GM21381 (cell line): ENCODE measurements at regions not wholly inside any gene's neighbourhood (a gene's known extent, or its start where the extent isn't known, plus 50 kb on each side); places are given as distances from the start of the nearest gene placed in this dataset.

ENCODE experiments used
- ATAC-seq: cut with Tn5 transposase; IDR thresholded peaks from one replicate; pipeline ENCODE4 v1.9.1; 2021; ENCODE audit warnings: mild to moderate bottlenecking, moderate library complexity; ENCODE audit not compliant: unreplicated experiment

DNA sequence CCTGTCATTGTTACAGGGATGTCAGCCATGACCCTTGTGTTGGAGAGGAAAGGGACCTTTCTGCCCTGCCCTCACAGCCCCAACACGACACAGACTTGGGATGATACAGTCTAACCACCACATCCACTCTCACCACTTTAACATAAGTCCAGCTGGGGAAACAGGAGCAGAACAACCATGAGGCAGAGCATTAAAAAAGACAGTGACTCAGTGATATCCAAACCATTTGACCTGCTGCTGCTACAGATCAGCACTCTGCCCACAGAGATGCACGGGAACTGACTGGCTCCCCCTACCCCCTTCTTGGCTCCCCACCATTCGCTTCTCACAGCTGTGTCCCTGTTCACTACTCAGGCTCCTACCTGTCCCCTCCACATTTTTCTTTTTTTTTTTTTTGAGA is 458.6 kb downstream of the ZNF608 start:
- ATAC-seq: no peak

DNA sequence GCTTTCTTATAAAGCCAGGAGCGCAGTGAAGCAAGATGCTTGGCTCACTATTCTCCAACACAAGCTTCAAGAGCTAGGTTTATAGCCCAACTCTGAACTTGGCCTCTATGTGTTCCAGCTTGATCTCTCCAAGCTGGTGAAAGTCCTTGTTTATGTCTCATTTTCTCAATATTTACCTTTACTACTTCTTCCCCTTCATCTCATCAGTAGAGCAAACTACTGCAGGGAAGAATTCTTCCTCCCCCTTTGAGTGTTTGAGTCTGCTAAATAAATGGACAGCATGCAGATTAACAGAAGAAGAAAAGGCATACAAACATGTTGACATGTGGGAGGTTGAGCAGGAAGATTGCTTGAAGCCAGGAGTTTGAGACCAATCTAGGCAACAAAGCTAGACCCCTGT is 460.7 kb downstream of the ZNF608 start:
- ATAC-seq: no peak

DNA sequence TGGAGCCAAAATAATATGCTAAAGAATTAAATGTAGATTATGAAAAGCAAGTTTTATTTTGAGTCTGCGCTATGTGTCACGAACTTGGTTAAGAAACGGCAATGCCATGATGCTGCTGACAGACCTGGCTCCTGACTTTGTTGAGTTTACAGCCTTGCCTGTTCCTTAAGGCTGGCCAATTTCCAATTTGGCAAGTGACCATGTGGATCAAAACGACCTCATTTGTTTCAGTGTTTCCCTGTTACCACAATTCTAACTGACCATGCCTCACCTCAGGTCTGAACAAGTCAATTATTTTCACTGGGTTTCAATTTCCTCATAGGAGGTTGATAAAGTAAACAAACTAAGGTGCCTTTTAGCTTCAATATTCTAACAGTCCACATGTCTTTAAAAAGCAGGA is 461.4 kb downstream of the ZNF608 start:
- ATAC-seq: no peak

DNA sequence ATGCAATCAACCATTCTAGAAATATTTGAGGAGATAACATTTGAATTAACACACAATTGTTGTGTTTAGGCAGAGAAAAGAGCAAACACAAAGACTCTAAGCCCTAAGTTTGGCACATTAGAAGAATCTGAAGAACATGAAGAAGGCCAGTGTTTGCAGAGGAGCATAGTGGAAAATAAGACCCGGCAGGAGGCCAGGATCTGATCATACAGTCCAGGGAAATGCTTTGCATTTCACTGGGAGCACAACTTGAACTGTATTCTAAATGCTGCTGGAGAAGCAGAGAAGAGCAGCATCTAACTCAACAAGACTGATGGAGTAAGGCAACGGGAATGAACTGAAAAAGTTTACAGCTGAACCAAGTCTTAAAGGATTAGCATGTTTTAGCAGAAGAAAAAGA is 463.4 kb downstream of the ZNF608 start:
- no peak for ATAC-seq

DNA sequence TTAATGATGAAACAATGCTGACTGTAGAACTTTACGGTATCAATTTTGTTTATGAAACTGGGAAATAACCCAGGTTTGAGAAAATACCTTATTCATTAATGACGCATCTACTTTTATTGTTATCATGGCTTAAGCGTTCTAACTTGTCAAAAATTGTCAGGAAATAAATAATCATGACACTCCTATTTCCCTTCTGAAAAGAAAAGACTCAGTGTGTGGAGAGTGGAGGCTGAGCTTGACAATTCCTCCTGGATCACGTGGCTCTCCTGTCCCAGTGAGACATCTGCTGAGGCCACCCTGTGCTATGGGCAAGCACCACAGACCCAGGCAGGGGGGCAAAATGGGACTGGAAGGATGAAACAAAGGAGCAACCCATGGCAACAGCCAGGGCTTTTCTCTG is 466.4 kb downstream of the ZNF608 start:
- ATAC-seq: no peak

DNA sequence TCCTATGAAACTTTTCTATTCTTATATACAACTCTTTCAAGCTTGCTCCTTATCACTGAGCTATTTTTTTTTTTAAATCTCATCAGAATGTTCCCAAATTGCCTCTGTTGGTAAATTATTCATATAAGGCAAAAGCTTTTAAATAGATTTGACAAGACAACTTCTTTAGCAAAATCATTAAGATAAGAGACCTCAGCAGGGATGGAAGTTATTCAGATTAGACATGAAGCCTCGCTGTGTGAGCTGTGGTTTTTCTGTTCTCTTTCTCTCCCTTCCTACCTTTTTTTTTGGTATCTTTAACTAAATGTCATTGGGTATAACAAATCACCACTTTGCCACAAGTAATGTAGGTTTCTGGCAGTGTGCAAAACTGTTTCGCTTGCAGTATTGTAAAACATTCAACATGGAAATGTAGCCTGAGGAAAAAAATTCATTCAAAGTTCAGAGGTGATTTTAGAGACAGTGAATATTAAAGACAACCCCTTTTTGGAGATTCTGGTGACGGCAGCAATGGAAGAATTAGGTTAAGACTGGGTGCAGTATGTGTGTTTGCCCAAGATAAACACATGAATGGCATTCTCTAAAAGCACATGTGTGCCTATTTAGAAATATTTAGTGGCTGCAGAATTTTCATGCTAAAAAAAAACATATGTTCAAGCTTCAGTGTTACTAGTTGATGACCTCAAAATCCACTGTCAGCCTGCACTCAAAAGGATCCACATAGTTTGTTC is 467.1 kb downstream of the ZNF608 start:
- no peak for ATAC-seq

DNA sequence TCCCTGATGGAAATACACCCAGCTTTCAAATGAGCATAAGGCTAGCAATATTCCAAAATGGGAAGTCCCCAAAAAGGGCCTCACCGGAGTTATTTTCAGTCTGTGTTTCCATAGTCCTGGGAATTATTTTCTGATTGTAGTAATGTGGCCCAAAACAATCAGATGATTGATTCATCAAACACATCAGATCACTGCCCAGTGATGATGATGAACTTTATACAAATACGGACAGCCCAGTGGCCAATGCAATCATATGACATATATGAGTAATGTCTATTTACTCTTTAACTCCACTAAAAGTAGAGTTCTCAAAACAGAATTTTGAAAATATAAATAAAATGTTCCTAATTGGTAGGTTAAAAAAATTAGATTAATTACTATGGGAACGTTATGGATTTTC is 467.8 kb downstream of the ZNF608 start:
- no peak for ATAC-seq

DNA sequence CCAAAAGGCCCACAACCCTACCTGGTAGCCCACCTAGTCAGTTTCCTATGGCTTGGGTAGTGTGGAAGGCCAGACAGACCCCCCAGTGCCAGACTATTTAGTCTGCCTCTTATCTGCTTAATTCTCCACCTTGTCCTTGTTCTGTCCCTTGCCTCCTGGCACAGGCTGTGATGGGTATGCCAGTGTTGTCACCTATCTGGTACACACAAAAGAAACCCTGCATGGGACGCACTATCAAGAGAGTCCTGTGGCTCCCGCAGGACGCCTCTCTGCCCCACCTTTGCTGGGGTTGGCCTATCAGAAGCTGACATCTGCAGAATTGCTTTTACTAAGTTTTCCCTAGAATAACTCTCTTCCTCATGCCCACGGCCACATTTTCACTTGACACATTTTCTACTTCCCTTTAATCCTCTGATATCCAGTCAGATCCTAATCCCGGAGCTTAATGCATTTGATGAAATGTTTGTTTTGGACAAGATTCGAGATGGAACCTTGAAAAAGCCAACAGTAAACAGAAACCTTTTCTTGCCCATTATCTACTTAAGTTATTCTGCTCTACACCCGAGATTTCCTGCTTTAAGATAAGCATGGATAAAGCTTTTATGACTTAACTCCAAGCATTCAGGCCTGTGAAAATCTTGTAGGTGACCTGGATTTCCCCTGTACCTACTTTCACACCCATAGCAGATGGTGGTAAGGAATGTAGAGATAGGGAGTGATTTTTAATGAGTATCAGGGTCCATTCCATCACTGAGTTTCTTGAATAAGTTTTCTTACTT is 468.5 kb downstream of the ZNF608 start:
- no peak for ATAC-seq

DNA sequence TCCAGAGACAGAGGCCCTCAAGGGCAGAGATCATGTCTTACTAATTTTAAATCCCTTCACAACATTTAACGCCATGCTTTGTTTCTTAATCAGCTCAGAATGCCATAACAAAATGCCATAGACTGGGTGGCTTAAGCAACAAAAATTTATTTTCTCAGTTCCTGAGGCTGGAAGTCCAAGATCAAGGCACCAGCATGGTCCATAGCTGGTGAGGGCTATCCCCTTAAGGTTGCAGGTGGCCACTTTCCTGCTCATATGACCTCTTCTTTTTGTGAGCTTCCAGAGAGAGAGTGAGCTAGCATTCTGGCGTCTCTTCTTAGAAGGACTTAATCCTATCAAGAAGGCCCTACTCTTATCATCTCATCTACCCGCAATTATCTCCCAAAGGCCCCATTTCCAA is 470.3 kb downstream of the ZNF608 start:
- ATAC-seq: no peak

DNA sequence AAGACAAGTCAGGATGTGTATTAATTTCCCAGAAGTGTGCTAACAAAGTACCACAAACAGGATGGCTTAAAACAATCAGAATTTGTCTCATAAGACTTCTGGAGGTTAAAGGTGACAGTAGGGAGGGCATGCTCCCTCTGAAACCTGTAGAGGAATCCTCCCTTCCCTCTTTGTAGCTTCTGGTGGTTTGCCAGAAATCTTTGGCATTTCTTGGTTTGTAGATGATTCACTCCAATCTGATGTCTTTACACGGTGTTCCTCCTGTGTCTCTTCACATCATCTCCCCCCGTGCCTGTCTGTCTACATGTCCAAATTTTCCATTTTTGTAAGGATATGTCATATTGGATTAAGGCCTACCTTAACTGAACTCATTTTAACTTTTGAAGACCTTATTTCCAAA is 471.5 kb downstream of the ZNF608 start:
- ATAC-seq: no peak

DNA sequence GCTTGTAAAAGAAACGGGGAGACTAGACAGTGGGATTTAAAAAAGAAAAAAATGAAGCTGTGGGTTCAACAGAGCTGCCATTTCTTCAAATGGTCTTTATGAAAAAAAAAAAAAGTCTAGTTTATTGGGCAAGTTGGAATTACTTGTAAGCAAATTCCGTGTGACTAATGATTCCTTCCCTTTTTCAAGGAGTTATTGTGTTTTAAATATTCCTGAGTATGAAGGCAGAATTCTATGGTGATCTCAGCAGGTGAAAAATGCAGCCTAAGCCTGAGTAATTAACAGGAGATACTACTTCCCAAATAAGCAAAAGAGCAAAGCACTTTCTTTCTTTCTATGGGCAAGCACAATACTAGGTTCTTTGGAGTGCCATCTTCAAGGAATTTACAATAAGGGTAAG is 481.9 kb downstream of the ZNF608 start:
- no peak for ATAC-seq

DNA sequence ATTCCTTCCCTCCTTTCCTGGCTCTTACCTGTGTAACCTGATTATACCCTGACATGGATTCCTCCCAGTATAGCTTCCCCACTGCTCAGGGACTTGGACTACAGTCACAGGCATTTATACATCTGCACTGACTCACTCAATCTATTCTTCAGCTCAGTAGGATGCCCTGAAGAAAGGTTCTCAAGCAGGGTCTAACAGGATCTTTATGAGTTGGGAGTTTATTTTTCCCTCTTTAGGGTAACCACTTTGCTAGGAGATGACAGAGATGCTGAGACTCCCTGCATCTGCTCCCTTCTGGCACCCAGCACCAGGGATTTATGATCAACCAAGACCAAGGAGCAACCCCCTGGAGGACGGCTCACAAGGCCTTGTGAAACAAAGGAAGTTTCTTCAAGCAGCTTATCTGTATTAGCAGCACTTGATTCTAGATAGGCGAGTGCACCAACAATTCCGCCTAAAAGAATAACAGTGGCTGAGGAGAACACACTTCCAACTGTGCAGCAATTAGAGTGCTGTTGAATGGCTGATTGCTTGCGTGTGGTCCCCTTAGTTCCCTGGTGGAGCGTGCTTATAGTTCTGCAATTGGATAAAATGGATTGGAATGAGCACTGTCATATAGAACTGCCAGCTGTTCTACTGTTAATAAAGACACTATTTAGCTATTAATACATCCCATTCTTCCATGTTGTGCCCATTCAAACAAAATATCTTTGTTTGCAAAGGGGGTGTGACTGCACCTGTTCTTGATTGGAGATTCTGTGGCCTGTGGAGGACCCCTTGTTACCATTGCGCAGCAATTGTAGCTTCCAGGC is 482.6 kb downstream of the ZNF608 start:
- no peak for ATAC-seq

DNA sequence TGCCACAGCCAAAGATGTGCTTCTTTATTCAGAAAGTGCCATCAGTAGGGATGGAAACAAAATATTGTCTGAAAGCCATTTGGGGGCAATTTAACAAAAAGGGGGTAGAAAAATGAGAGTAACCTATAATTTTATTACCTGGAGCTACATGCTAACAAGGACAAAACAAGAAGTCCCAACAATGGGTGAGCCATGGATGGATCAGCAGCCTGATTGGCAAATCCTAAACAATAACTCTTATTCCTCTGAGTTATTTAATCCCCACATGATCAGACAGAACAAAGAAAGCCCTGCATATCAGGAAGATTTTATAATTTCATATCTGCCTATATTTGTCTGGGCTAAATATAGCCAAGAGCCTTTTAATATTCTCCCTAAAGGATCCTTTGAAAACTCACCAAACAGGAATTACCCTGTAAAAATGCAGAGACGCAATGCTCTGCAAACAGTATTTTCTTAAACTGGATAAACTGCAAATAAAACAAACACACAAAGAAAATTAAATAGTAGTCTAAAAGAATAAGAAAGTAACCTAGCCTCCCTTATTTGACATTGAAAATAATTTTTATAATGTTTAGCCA is 483.4 kb downstream of the ZNF608 start:
- ATAC-seq: no peak

DNA sequence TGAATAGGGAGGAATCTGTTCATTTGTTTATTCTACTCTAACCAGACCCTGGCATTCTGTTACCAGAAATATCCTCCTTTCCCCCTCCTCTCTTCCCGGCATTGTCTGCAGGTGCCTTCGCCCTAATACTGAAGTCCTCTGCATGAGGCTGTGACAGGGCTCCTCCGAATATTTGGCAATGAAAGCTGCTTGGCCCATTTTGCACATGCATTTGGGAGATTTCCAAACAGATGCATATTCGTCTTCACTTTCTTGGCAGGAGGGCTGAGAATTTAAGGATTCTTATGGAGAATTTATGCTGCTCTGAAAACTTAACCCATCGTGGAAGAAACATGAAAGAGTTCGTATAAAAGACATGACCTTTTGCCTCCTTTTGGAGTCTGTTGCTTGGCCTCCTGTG is 484.0 kb downstream of the ZNF608 start:
- ATAC-seq: no peak

DNA sequence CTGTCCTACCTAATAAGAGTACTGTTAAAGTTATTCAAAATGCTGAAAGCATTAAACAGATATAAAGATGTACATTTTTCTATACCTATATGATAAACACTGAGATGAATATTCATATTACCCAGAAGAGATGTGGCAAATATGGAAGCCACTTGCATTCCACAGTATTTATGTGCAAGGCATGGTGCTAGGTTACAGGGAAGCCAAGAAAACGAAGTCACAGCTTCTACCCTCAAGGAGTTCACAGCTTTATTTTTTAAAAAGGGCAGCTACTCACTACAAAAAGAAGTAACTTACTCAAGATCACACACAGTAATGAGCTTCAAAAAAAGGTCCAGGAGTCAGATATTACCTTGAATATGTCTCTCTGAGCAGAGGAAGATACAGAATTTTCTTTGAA is 484.6 kb downstream of the ZNF608 start:
- ATAC-seq: no peak

DNA sequence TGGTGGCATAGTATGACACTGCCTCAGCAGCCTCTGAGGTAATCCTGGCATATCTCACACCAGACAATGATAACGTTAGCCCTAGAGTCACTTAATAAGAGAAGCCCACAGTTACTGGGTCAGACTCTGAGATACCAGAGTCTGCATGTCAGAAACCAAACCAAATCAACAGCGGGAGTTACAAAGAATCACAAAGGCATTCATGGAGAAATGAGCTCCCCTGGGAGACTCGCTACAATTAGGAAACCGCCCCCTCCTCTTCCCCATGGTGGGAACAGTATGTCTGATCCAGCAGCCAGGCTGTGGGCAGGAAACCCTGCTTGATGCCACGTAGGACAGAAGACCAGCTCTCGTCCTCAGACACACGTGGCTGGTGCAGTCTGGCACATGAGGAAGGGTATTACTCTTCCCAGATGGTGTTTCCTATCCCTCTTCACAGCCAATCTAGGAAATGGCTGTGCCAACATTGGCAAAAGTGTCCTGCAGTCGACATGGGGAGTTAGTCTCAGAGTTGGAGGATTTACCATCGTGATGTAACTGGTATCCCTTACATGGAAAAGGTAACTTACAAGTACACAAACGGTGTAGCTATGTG is 485.4 kb downstream of the ZNF608 start:
- no peak for ATAC-seq

DNA sequence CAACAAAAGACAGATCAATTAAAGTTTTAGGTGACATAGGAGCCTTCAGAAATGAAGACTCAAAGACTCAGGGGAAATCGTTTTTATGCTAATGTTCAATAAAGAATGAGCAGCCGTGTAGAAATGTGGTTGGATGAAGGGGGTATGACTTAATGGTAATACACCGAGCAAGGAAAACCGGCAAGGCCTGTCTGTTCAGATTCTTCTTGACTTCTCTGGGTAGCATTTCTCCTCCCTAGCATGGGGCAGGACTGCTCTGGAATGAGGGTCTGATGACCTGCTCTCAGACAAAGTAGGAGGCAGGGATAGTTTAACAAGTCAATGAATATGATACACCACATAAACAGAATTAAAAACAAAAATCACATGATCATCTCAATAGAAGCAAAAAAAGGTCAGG is 487.4 kb downstream of the ZNF608 start:
- no peak for ATAC-seq

DNA sequence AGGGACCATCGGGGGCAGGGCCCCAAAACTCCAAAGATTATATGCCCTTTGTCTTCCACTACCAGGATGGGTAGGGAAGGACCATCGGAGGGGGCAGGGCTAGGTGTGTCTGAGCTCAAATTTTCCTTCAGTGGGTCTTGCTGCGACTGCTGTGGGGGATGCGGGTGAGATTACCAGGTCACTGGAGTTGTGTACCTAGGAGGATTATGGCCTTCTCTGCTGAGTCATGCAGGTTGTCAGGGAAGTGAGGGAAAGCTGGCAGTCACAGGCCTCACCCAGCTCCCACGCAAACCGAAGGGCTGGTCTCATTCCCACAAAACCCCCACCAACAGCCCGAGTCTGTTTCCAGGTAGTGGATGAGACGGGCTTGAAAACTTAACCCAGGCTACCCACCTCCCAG is 489.4 kb downstream of the ZNF608 start:
- ATAC-seq: no peak

DNA sequence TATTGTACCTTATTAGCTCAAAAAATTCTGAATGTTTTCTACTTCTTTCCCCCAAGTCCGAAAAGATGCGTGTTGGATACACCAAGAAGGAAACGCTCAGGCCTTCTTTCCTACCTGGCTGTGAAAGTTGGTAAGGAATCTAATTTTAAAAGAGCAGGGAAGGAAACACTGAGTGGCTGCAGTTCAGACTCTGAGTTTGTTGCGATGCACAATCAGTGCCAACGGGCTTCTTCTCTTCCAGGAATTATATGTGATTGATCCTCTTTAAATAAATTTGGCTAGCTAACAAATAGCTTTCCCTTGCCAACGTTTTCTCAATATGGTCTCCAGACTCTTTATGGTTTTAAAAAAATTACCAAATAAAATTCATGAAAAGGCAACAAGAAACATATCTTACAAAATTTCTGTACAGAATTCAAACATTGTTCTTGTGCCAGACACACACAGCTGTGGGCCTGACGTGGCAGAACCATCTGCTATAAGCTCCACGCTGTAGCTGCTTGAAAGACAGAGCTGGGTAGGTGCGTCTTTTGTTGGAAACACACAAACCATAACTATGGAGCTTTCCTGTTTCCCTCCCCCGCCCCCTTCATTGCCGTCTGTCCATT is 493.1 kb downstream of the ZNF608 start:
- no peak for ATAC-seq

DNA sequence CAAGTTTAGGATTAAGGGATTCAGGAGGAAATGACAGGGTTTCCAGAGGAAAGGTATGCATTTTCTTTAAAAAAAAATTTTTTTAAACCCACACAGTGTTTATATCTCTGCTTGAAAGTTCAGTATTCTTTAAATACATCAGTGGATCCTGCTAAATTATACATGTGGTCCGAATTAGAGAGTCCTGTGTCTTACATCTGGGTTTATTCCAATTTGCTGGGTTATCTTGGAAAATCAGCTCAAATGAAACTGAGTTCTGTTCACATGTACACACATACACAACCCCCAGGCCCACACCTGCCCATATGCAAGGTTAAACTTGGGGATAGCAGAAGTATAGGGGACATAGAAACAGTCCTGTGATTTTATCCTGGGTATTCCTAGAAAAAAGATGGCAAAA is 493.7 kb downstream of the ZNF608 start:
- no peak for ATAC-seq

DNA sequence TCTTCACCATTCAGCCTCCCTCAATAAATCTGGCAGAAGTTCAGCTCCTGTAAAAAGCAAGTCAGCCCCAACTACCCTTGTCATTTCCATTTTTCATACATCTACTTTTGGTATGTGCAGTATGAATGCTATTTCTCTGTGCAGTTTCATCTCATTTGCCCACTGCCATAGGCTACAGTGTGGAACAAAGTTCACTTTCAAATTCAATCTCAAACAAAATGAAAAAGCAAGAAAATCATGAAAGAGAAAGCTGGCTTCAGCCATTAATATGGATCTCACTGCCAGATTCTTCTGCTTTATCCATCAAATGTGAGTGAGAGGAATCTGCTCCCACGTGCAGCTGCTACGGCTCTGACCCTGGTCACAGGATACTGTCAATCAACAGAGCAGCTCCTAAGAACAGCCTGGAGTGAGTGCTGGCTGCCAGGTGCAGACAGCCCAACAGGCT is 494.2 kb downstream of the ZNF608 start:
- ATAC-seq: no peak
